ENCODE measurements at regions not wholly inside any gene's neighbourhood (a gene's known extent, or its start where the extent isn't known, plus 50 kb on each side); places are given as distances from the start of the nearest gene placed in this dataset.

- TF ChIP-seq, protein P1, sequence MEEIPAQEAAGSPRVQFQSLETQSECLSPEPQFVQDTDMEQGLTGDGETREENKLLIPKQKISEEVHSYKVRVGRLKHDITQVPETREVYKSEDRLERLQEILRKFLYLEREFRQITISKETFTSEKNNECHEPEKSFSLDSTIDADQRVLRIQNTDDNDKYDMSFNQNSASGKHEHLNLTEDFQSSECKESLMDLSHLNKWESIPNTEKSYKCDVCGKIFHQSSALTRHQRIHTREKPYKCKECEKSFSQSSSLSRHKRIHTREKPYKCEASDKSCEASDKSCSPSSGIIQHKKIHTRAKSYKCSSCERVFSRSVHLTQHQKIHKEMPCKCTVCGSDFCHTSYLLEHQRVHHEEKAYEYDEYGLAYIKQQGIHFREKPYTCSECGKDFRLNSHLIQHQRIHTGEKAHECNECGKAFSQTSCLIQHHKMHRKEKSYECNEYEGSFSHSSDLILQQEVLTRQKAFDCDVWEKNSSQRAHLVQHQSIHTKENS (CRISPR knock-in tag; IDR thresholded peaks at IDR 0.05), result no peak
- TF ChIP-seq, protein P2, sequence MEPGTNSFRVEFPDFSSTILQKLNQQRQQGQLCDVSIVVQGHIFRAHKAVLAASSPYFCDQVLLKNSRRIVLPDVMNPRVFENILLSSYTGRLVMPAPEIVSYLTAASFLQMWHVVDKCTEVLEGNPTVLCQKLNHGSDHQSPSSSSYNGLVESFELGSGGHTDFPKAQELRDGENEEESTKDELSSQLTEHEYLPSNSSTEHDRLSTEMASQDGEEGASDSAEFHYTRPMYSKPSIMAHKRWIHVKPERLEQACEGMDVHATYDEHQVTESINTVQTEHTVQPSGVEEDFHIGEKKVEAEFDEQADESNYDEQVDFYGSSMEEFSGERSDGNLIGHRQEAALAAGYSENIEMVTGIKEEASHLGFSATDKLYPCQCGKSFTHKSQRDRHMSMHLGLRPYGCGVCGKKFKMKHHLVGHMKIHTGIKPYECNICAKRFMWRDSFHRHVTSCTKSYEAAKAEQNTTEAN (CRISPR knock-in tag; IDR thresholded peaks at IDR 0.05), result no peak
- TF ChIP-seq TAF9B (IDR thresholded peaks at IDR 0.05; ENCODE audit: partially characterized antibody) (no peak), DLX4 (CRISPR knock-in tag; IDR thresholded peaks at IDR 0.05) (no peak), DEAF1 (CRISPR knock-in tag; IDR thresholded peaks at IDR 0.05) (no peak), FOS (IDR thresholded peaks at IDR 0.05; ENCODE audit: extremely low read depth, insufficient read length) (no peak), YY1 (IDR thresholded peaks at IDR 0.05; ENCODE audit: borderline replicate concordance in 1 of 3, control insufficient read depth in 1 of 3, extremely low read depth in 1 of 3, insufficient read depth in 3 of 3, insufficient read length in 1 of 3, insufficient replicate concordance in 2 of 3, low read depth in 1 of 3, low read length in 2 of 3) (no peak), MYC (IDR thresholded peaks at IDR 0.05; ENCODE audit: low read depth, low read length) (no peak), MYC (CRISPR knock-in tag; IDR thresholded peaks at IDR 0.05; ENCODE audit: borderline replicate concordance, low read depth) (no peak)
- TF ChIP-seq, protein P3, sequence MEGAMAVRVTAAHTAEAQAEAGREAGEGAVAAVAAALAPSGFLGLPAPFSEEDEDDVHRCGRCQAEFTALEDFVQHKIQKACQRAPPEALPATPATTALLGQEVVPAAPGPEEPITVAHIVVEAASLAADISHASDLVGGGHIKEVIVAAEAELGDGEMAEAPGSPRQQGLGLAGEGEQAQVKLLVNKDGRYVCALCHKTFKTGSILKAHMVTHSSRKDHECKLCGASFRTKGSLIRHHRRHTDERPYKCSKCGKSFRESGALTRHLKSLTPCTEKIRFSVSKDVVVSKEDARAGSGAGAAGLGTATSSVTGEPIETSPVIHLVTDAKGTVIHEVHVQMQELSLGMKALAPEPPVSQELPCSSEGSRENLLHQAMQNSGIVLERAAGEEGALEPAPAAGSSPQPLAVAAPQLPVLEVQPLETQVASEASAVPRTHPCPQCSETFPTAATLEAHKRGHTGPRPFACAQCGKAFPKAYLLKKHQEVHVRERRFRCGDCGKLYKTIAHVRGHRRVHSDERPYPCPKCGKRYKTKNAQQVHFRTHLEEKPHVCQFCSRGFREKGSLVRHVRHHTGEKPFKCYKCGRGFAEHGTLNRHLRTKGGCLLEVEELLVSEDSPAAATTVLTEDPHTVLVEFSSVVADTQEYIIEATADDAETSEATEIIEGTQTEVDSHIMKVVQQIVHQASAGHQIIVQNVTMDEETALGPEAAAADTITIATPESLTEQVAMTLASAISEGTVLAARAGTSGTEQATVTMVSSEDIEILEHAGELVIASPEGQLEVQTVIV (CRISPR knock-in tag; IDR thresholded peaks at IDR 0.05; ENCODE audit: borderline replicate concordance), result no peak
- TF ChIP-seq, protein P4, sequence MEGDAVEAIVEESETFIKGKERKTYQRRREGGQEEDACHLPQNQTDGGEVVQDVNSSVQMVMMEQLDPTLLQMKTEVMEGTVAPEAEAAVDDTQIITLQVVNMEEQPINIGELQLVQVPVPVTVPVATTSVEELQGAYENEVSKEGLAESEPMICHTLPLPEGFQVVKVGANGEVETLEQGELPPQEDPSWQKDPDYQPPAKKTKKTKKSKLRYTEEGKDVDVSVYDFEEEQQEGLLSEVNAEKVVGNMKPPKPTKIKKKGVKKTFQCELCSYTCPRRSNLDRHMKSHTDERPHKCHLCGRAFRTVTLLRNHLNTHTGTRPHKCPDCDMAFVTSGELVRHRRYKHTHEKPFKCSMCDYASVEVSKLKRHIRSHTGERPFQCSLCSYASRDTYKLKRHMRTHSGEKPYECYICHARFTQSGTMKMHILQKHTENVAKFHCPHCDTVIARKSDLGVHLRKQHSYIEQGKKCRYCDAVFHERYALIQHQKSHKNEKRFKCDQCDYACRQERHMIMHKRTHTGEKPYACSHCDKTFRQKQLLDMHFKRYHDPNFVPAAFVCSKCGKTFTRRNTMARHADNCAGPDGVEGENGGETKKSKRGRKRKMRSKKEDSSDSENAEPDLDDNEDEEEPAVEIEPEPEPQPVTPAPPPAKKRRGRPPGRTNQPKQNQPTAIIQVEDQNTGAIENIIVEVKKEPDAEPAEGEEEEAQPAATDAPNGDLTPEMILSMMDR (IDR thresholded peaks at IDR 0.05 in 2 of 3, conservative IDR thresholded peaks at IDR 0.05 in 1 of 3; ENCODE audit: insufficient read depth in 2 of 3, low read depth in 1 of 3, low read length in 3 of 3), result no peak
These were observed 394.8 kb upstream of the ESRRG start for GRCh38 chr1:217117973-217118465.
